HT1080 (cell line): ENCODE measurements at regions not wholly inside any gene's neighbourhood (a gene's known extent, or its start where the extent isn't known, plus 50 kb on each side); places are given as distances from the start of the nearest gene placed in this dataset.
A peak's percentile ranks its signal among the peaks of the same experiment; 100 is the strongest.

Experiments
- DNase-seq: peaks from one replicate; pipeline ENCODE4 v3.0.0-alpha.2; 2015; ENCODE audit warnings: low read depth

DNA sequence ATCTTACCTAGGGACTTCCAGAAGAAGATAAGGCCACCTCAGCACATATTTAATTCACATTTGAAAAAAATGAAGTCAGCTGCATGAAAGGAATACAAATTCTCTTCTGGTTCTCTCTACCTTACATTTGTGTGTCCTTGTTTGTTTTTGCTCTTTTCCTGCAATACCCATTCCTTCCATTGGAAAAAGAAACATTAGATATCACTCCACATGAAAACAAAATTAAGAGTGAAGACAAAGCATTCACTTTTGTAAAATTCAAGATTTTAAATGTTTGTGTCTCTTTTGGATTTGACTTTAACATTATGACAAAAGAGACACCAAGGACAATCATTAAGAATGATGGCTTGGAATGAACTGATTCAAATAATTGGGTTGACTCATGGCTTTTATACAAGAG is 1351.8 kb downstream of the FSTL5 start:
- no peak for DNase-seq

DNA sequence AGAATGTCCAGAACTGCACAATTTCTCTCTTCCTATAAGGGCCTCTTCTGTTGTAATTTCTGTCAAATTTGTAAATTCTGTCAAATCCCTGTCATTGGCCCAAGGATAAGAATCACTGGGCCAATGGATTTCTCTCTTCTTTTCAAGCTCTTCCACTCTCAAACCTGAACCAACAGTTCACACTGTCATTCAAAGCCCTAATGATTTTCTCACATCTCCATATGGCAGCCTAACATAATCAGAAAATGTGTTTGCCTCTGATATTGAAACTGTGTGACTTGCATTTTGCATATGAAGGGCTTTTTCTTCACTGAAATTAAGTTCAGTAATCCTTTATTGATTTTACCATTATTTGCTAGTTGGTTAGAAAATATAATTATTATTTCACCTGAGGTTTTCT is 1349.1 kb downstream of the FSTL5 start:
- DNase-seq = no peak

DNA sequence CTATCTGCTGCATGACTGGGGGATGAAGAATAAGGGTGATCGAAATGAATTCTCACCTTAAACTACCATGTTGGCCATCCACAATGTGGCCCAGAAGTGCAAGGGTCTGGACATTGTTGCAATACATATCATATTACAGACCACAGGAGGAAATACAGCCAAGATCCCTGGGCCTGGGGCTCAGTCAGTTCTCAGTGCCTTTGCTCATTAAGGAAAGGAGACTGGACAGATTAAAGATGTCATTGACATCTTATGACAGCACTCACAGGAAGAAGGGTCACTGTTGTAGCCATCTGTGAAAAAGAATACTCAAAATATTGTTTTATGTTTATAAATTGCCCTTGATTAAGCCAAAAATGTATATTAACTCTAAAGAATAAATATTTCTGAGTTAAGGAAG is 1345.2 kb downstream of the FSTL5 start:
- no peak for DNase-seq

DNA sequence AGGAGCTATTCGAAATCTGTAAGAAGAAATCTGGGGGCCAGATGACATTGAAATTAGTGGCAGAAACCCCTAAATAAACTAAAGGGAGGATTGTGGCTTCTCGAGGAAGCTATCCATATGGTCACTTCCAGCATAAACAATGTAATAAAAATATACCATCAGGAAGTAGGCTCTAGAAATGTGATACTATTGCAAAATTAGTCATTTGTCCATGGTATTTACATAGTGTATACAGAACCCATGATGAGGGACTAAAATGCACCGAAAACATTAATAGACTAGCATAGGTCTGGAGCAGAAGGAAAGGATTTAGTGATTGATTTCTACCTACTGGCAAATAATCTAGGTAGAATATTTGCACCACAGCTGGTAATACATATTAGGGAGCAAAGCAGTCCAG is 1344.0 kb downstream of the FSTL5 start:
- no peak for DNase-seq

DNA sequence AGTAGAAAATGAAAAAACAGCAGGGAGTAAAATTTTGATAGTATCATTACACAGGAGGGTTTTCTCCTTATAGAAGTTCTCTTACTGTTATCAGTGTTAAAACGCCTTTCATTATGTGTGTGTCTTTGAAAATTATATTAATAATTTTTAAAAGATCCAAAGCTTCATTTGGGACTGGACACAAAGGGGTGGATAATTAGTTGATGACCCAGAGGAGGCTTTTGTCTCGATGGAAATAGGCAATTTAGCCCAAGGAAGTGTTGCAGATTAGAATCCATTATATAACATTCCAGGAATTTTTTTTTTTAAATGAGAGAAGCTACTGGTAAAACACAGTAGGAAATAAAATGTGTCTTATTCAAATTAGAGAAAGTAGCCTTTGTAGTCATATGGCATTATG is 1339.3 kb downstream of the FSTL5 start:
- DNase-seq = no peak

DNA sequence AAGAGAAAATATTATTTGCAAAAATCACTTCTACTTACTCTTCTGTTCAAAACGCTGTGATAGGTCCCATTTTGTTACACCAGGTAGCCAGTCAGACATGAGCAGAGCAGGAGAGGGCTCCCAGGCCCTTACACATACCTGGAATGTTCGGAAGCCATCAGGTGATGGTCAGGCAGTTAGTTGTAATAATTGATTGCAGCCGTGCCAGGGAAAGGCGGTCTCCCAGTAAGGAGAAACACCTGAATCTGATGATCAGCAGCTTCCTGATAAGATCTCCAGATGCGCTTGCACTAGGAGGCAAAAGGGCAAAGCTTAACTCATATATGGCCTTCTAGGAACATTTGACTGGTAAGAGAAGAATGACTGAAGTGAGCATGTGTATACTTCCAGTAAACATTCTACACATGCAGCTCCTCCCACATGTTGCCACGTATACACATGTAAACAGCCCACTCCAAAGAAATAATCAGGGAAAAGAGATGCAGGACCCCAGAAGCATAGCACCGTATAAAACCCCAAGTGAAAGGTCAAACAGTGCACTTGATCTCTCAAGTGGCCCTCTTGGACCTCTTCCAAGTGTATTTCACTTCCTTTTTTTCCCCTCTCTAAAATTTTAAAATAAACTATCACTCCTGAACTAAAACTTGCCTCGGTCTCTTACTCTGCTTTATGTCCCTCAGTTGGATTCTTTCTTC is 1338.0 kb downstream of the FSTL5 start:
- no peak for DNase-seq

DNA sequence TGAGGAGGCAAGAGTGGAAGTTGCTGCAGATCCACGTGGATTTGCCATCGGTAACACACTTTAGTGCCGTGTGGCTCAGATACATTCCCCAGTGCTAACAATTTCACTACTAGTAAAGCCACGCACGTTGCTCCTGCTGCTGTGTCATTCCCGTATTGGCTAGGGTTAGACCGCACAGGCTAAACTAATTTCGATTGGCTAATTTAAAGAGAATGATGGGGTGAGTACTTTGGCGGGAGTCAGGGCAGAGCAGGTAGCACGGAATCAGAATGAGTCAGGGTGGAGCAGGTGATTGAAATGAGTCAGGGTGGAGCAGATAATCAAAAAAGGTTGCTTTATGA is 1337.5 kb downstream of the FSTL5 start:
- no peak for DNase-seq

DNA sequence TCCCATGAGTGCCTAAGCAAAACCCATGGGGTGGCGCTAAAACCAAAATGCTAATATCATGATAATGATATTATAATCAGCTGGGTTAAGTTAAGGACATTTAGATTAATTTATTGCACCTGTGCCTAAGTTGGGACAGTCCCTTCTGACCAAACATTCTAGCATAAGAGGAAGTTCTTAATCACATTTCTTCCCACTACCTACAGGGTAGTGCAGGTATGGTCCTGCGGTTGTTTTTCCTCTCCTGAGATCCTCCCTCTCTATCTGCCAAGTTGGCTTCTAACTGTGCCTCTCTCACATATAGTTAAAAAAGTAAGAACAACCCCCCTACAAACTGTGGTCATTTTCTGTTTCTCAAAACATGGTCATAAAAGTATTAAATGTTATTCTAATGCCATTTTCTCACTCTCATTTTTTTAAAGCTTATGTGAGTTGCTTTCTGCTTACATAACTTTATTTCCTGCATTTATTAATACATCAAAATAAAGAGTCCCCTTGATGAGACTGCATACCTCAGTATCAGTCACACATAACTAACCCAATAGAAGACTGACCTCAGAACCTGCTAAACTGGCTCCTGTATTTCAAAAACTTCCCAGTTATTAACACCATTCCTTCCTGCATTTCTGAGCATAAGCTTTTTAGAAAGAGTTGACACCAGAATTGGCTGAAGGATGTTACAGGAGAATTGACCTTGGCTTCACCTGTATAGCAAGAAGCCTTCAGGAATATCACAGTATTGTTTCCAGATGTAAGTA is 1332.5 kb downstream of the FSTL5 start:
- DNase-seq = no peak

DNA sequence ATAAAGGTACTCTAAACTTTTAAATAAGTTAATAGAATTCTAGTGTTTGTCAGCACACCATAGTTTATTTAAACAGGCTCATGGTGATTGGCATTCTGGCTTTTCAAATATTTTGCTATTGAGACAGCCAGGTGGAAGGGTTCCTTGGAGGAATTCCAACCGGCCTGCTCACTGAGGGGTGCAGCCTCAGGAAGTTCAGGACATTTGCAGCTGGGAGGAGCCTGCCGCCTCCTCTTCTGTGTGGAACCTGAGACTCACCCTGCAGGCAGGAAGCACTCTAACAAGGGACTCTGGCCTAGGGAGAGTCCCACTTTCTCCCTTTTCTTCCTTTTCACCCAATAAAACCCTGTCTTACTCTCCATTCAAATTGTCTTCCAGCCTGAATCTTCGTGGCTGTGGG is 1328.0 kb downstream of the FSTL5 start:
- peak; percentile 10 for DNase-seq

DNA sequence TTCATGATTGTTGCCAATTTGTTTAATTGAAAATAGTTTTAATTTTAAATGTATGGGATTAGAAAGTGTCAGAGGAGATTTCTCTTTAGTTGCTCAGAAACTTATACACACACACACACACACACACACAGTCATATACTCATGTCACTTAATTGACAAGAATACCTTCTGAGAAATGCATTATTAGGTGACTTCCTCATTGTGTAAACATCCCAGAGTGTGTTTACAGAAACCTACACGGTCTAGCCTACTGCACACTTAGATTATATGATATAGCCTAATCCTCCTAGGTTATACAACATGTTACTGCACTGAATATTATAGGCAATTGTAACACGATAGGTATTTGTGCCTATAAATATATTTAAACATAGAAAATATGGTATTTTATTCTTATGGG is 1327.4 kb downstream of the FSTL5 start:
- no peak for DNase-seq

DNA sequence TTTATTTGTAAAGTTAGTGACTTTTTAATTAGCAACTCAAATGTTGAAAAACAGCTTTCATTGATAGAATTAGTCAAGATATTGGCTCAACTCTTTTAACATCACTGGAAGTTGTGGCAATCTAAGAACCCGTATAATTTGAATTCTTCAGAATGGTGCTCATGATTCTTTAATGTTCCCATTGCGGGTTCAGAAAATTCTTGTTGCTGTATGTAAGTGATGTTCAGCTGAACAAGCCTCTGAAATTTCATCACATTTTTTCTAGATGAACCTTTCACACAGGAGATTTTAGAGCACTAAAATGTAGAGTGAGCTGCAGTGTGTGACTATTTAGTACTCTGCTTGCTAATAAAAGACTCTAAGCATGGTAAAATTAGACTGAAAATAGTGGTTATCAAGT is 1317.7 kb downstream of the FSTL5 start:
- no peak for DNase-seq

DNA sequence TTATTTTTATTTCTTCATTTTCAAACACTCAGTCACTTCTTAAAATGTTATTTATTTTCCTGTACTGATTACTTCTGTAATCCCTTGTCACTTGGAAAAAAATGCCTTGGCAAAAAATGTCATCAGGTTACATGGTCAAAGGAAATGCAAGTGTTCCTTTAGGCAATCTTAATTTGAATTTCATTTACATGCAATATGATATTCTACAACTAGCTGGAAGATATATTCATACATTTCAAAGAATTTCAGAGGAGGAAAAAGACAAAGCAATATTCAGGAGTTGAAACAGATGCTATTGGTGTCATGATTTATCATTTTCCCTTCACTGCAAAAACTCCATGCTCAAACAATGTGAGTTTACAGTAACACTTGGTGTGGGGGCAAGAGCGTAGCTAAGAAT is 1316.6 kb downstream of the FSTL5 start:
- no peak for DNase-seq

DNA sequence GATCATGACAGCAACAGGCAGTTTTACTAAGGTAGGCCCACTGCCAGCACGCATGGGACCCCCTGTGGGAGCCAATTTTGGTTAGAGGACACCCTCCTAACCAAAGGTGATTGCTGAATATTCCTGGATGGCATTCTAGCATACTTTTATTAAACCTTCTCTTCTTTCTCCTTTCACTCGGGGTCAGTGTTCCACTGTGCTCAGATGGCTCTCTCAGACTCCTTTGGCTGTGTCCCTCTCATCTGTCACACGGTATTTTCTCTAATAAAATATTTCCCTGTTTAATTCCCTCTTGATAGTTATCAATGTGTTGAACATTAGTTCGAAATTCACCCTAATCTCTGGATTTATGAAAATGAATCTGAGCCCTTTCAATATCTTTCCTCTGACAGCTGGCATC is 1315.3 kb downstream of the FSTL5 start:
- no peak for DNase-seq

DNA sequence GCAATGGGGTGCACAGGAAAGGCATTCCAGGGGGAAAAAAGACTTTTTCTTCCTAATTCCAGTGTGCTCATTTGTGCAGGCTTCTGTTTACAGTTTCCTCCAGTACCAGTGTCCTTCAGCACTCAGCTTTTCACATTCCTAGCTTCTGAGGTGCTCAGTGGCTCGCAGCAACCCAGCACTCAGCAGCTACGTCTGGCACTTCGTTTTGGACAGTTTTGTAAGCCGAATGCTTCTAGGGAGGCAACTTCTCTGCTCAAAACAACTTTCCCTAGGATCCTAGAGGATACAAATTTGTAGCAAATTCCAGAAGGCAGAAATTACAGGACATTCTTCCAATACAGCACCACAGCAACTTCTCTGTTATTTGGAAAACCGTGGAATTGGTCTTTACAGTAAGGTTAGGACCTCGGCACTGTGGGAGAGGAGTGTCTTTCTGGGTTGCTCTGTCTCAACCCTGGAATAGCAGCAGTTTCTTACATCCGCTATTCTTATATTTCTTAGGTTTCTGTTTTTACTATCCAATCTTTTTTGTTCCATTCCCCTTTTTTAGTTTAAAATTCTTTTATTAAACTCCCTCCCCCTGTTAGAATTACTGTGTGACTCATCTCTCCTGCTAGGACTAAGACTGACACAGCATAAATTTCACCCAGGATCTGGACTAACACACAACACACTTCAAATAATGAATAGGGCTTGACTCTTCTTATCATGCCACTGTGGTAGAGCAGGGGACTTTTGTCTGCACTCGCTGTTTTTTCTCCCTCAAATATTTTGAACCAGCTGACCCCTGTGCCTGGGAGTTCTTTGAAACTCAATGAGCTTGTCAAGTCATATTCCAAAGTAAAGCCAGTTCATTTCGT is 1314.7 kb downstream of the FSTL5 start:
- DNase-seq = peak; percentile 43

DNA sequence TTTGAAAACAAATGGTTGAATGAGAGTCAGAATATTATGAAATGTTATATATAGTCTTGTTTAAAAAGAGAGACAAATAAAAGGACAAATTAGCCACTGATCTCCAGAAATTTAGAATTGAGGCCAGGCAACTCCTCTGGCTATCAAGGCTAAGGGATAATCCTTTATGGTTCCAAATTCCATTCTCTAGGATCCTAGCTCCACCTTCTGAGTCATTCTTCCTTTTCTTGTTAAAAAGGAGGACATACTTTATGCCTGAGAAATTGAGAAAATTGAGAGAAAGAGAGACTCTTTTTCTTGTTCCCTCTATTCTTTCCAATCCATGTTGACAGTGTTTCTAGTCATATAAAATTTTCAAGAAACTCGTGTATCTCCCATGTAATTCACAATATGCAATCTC is 1299.5 kb downstream of the FSTL5 start:
- peak; percentile 6 for DNase-seq

DNA sequence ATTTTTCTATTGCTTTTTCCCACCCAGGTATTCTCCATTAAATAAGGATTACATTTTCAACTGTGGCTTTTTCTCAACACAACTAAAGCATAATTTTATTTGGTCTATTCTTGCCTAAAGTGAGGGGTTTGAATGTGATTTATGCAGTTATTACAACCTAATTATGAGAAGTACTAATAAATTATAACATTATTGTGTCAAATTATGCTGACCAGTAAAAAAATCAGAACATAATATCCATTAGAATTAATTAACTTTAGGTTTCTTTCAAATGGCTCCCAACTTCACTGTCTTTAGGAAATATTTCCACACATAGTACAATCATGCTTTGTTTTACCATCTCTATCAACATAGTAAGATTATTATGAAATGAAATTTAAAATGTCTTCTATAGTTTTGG is 1293.9 kb downstream of the FSTL5 start:
- no peak for DNase-seq

DNA sequence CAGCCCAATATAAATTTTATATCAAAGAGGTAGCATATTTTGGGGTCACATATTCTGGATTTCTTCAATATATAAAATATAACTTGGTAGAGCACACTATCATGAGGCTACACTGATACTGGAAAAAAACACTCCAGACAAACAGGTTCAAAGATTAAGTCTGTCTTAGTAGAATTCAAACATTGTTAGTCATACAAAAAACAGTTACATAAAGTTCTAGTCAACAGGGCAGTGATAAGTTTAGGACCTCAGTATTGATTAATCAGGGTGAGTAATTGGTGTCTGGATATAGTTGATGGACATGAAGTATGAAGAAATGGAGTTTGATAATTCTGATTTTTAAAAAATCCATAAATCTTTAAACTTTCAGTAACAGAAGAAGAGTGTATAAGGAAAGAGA is 1291.3 kb downstream of the FSTL5 start:
- DNase-seq = no peak

DNA sequence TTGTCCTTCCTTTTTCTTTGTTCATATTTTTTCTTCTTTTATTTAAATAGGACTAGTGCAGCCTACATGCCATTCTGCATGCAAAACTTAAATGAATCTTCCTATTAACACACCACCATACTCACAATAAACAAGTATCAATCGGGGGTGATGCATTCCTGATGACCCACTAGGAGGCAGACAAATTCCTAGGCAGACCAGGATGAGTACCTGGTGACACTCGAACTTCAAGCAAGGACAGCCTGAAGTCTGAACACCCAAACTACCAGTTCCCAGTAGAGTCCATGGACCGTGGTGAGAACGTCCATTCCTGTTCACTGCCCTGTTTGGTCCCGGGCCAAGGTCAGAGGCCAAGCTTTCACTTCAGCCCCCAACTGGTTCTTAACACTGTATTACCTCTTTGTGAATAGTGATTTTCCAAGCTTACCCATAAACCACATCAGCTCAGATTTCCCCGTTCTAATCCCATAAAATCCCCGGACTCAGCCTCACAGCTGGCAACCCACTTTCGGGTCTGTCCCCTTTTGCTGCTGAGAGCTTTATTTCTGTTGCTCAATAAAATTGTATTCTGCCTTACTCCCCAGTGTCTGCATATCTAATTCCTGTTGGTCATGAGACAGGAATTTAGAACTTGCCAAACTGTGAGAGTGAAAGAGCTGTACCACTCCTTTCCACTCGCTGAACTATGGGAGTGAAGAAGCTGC is 1286.6 kb downstream of the FSTL5 start:
- DNase-seq = peak; percentile 17

DNA sequence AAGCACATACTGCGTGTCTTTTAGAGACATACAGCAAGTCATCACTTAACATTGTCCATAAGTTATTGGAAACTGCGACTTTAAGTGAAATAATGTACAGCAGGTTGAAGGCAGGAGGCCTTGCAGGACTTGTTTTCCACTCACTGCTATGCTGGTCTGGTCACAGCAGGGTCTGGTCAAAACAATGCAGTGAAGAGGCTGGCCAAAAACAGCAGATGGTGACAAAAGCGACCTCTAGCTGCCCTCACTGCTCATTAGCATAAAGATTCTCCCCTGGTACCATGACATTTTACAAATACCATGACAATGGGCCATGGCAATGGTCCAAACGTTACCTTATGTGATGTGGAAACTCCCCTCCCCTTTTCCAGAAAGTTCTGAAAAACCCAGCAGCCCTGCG is 1283.6 kb downstream of the FSTL5 start:
- no peak for DNase-seq

DNA sequence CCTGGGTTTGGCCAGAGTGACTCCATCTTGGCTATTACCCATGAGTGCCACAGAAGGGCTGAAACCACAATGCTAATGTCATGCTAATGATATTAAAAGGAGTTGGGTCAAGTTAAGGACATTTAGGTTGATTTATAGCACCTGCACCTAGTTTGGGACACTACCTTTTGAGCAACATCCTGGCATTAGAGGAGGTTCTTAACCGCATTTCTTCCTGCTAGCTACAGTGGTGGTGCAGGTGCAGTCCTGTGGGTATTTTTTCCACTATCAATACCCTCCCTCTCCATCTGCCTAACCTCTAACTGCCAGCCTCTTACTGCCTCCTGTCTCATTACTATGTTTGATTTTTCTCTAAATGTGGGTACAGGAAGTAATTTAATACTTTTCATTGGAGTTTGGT is 1276.1 kb downstream of the FSTL5 start:
- DNase-seq = no peak

DNA sequence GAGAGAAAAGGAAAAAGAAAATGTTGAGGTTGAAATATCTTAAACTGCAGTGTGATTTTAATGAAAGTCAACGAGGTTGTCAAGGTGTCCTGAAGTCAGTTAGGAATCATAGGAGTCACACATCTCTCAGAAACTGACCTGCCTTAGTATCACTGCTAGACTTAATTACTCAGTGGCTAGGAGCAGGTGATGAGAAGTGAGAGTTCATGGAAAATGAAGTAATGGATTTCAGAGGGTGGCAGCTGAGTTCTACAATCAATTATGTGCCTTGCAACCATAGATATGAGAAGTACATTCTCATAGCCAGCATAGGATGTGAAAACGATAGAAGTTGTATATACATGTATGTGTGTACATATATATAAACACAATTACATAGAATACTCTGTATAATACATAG is 1269.7 kb downstream of the FSTL5 start:
- DNase-seq = no peak

DNA sequence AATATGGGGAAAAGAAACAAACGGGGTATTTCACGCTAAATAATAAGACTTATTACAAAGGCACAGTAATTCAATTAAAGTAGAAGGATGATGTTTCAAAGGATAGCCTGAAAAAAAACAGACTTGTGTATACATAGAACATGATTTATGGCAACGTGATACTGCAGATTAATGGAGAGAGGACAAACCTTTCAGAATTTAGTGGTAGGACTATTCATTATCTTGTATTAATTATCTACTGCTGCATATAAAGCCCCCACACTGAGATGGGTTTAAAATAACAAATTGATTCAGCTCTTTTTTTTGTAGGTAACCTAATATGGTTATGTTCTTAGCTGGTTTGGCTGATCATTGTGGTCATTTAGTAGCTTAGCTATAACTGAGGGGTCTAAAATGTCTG is 1269.0 kb downstream of the FSTL5 start:
- no peak for DNase-seq
